A549 (cell line): ENCODE measurements at regions not wholly inside any gene's neighbourhood (a gene's known extent, or its start where the extent isn't known, plus 50 kb on each side); places are given as distances from the start of the nearest gene placed in this dataset.

ENCODE experiments used
- ATAC-seq, 2 experiments: fragments of 200-7000 bp in 1 of 2; fragments of >200 bp in 1 of 2; cut with Nextera tagmentation in 1 of 2; cut with Tn5 transposase in 1 of 2; 3 replicates each; pipeline versions ENCODE4 v1.8.0 to v1.9.1; 2018 to 2020; ENCODE audit warnings: mild to moderate bottlenecking in 1 of 2, moderate library complexity in 1 of 2
- CTCF ChIA-PET: fragments of 300-600 bp; sonication (Branson Sonifier 250); formaldehyde crosslinking; extraction: SDS; loops from one replicate; lab custom pipeline; 2021; ENCODE audit warnings: antibody characterized with exemption, inconsistent platforms; lab: Yijun Ruan, JAX
- POLR2A ChIA-PET: fragments of 350-600 bp; formaldehyde crosslinking; extraction: SDS; loops from one replicate; lab custom pipeline; 2021; ENCODE audit warnings: antibody characterized with exemption, inconsistent platforms; lab: Yijun Ruan, JAX
- DNase-seq, 2 experiments: peaks; one replicate each; pipeline versions ENCODE4 v3.0.0 to v3.0.0-alpha.2; 2011 to 2016; ENCODE audit warnings: low read depth in 1 of 2, low spot score in 1 of 2
- FAIRE-seq: peaks from 2 replicates; lab custom pipeline; 2011; peaks lifted over from hg19 to GRCh38; lab: Jason Lieb, UNC
- H3K27ac ChIP-seq, 2 experiments: fragments of >200 bp; sonication (Bioruptor Twin); formaldehyde crosslinking; 3 replicates each; pipeline ENCODE4 v1.5.1; 2016 to 2017
- H3K4me1 ChIP-seq: fragments of >200 bp; sonication (Bioruptor Twin); formaldehyde crosslinking; 3 replicates; pipeline ENCODE4 v1.6.1; 2016
- H3K4me2 ChIP-seq: fragments of >200 bp; sonication (Bioruptor Twin); formaldehyde crosslinking; 3 replicates; pipeline ENCODE4 v1.6.1; 2016
- H3K4me3 ChIP-seq: fragments of >200 bp; sonication (Bioruptor Twin); formaldehyde crosslinking; 3 replicates; pipeline ENCODE4 v1.5.1; 2016
- H3K9me3 ChIP-seq: fragments of >200 bp; sonication (Bioruptor Twin); formaldehyde crosslinking; 3 replicates; pipeline ENCODE4 v1.6.1; 2016
- BHLHE40 ChIP-seq: IDR thresholded peaks from 2 replicates; pipeline ENCODE4 v1.6.1; 2012; ENCODE audit warnings: low read depth, low read length, inconsistent platforms
- CBX2 ChIP-seq: fragments of 200-600 bp; sonication (generic); IDR thresholded peaks from 2 replicates; pipeline ENCODE4 v1.6.1; 2016; ENCODE audit warnings: low read depth, mild to moderate bottlenecking, borderline replicate concordance
- CBX8 ChIP-seq: fragments of 200-600 bp; sonication (generic); IDR thresholded peaks from 2 replicates; pipeline ENCODE4 v1.6.1; 2016
- CEBPB ChIP-seq, 2 experiments: fragments of >200 bp in 1 of 2; sonication (Bioruptor Twin) in 1 of 2; formaldehyde crosslinking in 1 of 2; IDR thresholded peaks; 2 replicates each; pipeline ENCODE4 v1.6.1; 2012 to 2016
- CHD4 ChIP-seq: fragments of 200-600 bp; sonication (generic); IDR thresholded peaks from 2 replicates; pipeline ENCODE4 v1.6.1; 2016; ENCODE audit warnings: antibody characterized with exemption, mild to moderate bottlenecking, borderline replicate concordance
- EHF ChIP-seq: fragments of 250-450 bp; sonication (Bioruptor Pico); IDR thresholded peaks from 2 replicates; pipeline ENCODE4 v1.5.0; 2020; ENCODE audit warnings: mild to moderate bottlenecking
- EHMT2 ChIP-seq: fragments of 200-600 bp; sonication (generic); IDR thresholded peaks from 2 replicates; pipeline ENCODE4 v1.6.1; 2016; ENCODE audit warnings: antibody characterized with exemption, low read depth, mild to moderate bottlenecking, moderate library complexity
- ESRRA ChIP-seq: fragments of 150-350 bp; IDR thresholded peaks from 2 replicates; pipeline ENCODE4 v1.6.1; 2014; ENCODE audit warnings: mild to moderate bottlenecking, low read length, borderline replicate concordance
- FOXS1 ChIP-seq: fragments of 250-450 bp; sonication (Bioruptor Pico); IDR thresholded peaks from 2 replicates; pipeline ENCODE4 v1.5.0; 2020; ENCODE audit warnings: mild to moderate bottlenecking, moderate library complexity
- HOXB13 ChIP-seq: fragments of 250-450 bp; sonication (Bioruptor Pico); IDR thresholded peaks from 2 replicates; pipeline ENCODE4 v1.5.0; 2020; ENCODE audit warnings: low read depth, mild to moderate bottlenecking, moderate library complexity
- HOXB5 ChIP-seq: fragments of 250-450 bp; sonication (Bioruptor Pico); IDR thresholded peaks from 2 replicates; pipeline ENCODE4 v1.5.0; 2020; ENCODE audit warnings: mild to moderate bottlenecking, moderate library complexity
- JUN ChIP-seq, 2 experiments: fragments of >200 bp; sonication (Bioruptor Twin); formaldehyde crosslinking; IDR thresholded peaks; 2 replicates in 1 of 2; 3 replicates in 1 of 2; pipeline ENCODE4 v1.6.1; 2016 to 2017
- JUNB ChIP-seq: fragments of >200 bp; sonication (Bioruptor Twin); formaldehyde crosslinking; IDR thresholded peaks from 2 replicates; pipeline ENCODE4 v1.6.1; 2016
- MAFK ChIP-seq: fragments of 450-650 bp; IDR thresholded peaks from 2 replicates; pipeline ENCODE4 v1.6.1; 2014; ENCODE audit not compliant: partially characterized antibody
- MAZ ChIP-seq: fragments of 150-350 bp; IDR thresholded peaks from 2 replicates; pipeline ENCODE4 v1.6.1; 2014; ENCODE audit warnings: antibody characterized with exemption, low read depth, low read length, borderline replicate concordance
- MYC ChIP-seq: IDR thresholded peaks from 2 replicates; pipeline ENCODE4 v1.6.1; 2012; ENCODE audit warnings: mild to moderate bottlenecking, inconsistent platforms, low read length, improper control_type of control experiment, borderline replicate concordance
- NPAS2 ChIP-seq: fragments of 250-450 bp; sonication (Bioruptor Pico); IDR thresholded peaks from 2 replicates; pipeline ENCODE4 v1.8.0; 2022; ENCODE audit warnings: mild to moderate bottlenecking, moderate library complexity, borderline replicate concordance
- NR3C1 ChIP-seq: fragments of >200 bp; sonication (Bioruptor Twin); formaldehyde crosslinking; IDR thresholded peaks from 3 replicates; pipeline ENCODE4 v1.6.1; 2017
- POLR2A ChIP-seq: IDR thresholded peaks from 2 replicates; pipeline ENCODE4 v1.6.1; 2012; ENCODE audit warnings: mild to moderate bottlenecking, low read length
- POLR2AphosphoS2 ChIP-seq: conservative IDR thresholded peaks from 2 replicates; pipeline ENCODE4 v1.6.1; 2012; ENCODE audit warnings: low read length, improper control_type of control experiment, inconsistent platforms
- RCOR1 ChIP-seq: fragments of 150-350 bp; IDR thresholded peaks from 2 replicates; pipeline ENCODE4 v1.6.1; 2014; ENCODE audit warnings: antibody characterized with exemption, low read length, low read depth
- RNF2 ChIP-seq: fragments of 200-600 bp; sonication (generic); IDR thresholded peaks from 2 replicates; pipeline ENCODE4 v1.6.1; 2016; ENCODE audit warnings: low read depth, mild to moderate bottlenecking, antibody characterized with exemption, moderate library complexity, borderline replicate concordance
- ZFP36 ChIP-seq: fragments of 450-650 bp; IDR thresholded peaks from 2 replicates; pipeline ENCODE4 v1.6.1; 2014; ENCODE audit warnings: borderline replicate concordance; ENCODE audit not compliant: partially characterized antibody
- ZNF302 ChIP-seq: fragments of 250-450 bp; sonication (Bioruptor Pico); IDR thresholded peaks from 2 replicates; pipeline ENCODE4 v1.9.0; 2021; ENCODE audit warnings: inconsistent platforms, mild to moderate bottlenecking, moderate library complexity
- ZSCAN20 ChIP-seq: fragments of 250-450 bp; sonication (Bioruptor Pico); IDR thresholded peaks from 2 replicates; pipeline ENCODE4 v1.8.0; 2022; ENCODE audit warnings: mild to moderate bottlenecking, moderate library complexity
- WGBS: methylation state at CpG from one replicate; pipeline ENCODE4 v1.1.6; 2017; ENCODE audit errors: missing lambda C conversion rate; 5-methylcytosine and 5-hydroxymethylcytosine counted together
- TF ChIP-seq, protein P1 (sequence below): fragments of >200 bp; sonication (Bioruptor Twin); formaldehyde crosslinking; IDR thresholded peaks from 3 replicates; pipeline ENCODE4 v1.5.1; 2016
- TF ChIP-seq, protein P2 (sequence below): fragments of >200 bp; sonication (Bioruptor Twin); formaldehyde crosslinking; IDR thresholded peaks from 2 replicates; pipeline ENCODE4 v1.6.1; 2016
- TF ChIP-seq, protein P3 (sequence below): IDR thresholded peaks from 2 replicates; pipeline ENCODE4 v1.6.1; 2012; ENCODE audit warnings: low read depth, borderline replicate concordance
- TF ChIP-seq, protein P4 (sequence below): fragments of 200-600 bp; sonication (generic); IDR thresholded peaks from 2 replicates; pipeline ENCODE4 v1.6.1; 2016; ENCODE audit warnings: antibody characterized with exemption, mild to moderate bottlenecking, moderate library complexity
- TF ChIP-seq, protein P5 (sequence below): fragments of 250-450 bp; sonication (Bioruptor Pico); IDR thresholded peaks from 2 replicates; pipeline ENCODE4 v1.5.0; 2020; ENCODE audit warnings: low read depth, mild to moderate bottlenecking, moderate library complexity

DNA sequence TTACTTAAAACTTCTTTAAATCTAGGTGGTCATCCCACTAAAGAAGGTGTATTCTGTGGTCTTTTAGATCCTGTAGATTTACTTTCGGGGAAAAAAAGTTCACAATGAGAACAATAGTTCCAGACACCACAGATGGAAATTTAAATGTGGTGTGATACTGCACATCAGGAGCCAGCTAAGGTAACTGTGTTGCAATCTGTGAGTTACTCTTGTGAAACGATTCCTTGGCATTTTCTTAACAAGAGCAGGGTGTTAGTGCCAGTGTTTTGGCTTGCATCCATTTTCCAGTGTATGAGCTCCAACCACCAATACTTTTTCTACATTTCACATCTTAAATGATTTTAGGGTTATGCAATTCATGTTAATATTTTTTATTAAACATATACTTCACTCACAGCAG is 674.5 kb downstream of the CETN3 start:
- no peak overlapping the region for H3K4me2 ChIP-seq
- H3K27ac ChIP-seq = no peak overlapping the region
- DNase-seq (no peak), FAIRE-seq (no peak), ATAC-seq (no peak)
- H3K9me3 ChIP-seq = no peaks in the 10 kb centered on the region
- 1% methylated on average over 2 of the region's 2 CpGs for whole genome bisulfite sequencing
- no peaks in the 10 kb centered on the region for H3K4me1 ChIP-seq
- no peak overlapping the region for H3K4me3 ChIP-seq
- ChIA-PET CTCF (no interaction called here), POLR2A (no interaction called here)
- TF ChIP-seq FOXS1 (CRISPR knock-in tag) (no peak), ZSCAN20 (no peak), JUN (IDR thresholded peaks at IDR 0.05) (no peak), CBX2 (no peak), CEBPB (IDR thresholded peaks at IDR 0.05) (no peak), BHLHE40 (no peak), ESRRA (no peak), MAFK (no peak), MAZ (no peak), NPAS2 (CRISPR knock-in tag) (no peak), EHF (CRISPR knock-in tag) (no peak), CHD4 (no peak), CBX8 (no peak)
- TF ChIP-seq, protein P1, sequence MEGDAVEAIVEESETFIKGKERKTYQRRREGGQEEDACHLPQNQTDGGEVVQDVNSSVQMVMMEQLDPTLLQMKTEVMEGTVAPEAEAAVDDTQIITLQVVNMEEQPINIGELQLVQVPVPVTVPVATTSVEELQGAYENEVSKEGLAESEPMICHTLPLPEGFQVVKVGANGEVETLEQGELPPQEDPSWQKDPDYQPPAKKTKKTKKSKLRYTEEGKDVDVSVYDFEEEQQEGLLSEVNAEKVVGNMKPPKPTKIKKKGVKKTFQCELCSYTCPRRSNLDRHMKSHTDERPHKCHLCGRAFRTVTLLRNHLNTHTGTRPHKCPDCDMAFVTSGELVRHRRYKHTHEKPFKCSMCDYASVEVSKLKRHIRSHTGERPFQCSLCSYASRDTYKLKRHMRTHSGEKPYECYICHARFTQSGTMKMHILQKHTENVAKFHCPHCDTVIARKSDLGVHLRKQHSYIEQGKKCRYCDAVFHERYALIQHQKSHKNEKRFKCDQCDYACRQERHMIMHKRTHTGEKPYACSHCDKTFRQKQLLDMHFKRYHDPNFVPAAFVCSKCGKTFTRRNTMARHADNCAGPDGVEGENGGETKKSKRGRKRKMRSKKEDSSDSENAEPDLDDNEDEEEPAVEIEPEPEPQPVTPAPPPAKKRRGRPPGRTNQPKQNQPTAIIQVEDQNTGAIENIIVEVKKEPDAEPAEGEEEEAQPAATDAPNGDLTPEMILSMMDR = no peak
- TF ChIP-seq, protein P2, sequence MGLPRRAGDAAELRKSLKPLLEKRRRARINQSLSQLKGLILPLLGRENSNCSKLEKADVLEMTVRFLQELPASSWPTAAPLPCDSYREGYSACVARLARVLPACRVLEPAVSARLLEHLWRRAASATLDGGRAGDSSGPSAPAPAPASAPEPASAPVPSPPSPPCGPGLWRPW = no peak
- TF ChIP-seq, protein P3, sequence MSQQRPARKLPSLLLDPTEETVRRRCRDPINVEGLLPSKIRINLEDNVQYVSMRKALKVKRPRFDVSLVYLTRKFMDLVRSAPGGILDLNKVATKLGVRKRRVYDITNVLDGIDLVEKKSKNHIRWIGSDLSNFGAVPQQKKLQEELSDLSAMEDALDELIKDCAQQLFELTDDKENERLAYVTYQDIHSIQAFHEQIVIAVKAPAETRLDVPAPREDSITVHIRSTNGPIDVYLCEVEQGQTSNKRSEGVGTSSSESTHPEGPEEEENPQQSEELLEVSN = no peak
- TF ChIP-seq, protein P4, sequence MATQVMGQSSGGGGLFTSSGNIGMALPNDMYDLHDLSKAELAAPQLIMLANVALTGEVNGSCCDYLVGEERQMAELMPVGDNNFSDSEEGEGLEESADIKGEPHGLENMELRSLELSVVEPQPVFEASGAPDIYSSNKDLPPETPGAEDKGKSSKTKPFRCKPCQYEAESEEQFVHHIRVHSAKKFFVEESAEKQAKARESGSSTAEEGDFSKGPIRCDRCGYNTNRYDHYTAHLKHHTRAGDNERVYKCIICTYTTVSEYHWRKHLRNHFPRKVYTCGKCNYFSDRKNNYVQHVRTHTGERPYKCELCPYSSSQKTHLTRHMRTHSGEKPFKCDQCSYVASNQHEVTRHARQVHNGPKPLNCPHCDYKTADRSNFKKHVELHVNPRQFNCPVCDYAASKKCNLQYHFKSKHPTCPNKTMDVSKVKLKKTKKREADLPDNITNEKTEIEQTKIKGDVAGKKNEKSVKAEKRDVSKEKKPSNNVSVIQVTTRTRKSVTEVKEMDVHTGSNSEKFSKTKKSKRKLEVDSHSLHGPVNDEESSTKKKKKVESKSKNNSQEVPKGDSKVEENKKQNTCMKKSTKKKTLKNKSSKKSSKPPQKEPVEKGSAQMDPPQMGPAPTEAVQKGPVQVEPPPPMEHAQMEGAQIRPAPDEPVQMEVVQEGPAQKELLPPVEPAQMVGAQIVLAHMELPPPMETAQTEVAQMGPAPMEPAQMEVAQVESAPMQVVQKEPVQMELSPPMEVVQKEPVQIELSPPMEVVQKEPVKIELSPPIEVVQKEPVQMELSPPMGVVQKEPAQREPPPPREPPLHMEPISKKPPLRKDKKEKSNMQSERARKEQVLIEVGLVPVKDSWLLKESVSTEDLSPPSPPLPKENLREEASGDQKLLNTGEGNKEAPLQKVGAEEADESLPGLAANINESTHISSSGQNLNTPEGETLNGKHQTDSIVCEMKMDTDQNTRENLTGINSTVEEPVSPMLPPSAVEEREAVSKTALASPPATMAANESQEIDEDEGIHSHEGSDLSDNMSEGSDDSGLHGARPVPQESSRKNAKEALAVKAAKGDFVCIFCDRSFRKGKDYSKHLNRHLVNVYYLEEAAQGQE = no peak

DNA sequence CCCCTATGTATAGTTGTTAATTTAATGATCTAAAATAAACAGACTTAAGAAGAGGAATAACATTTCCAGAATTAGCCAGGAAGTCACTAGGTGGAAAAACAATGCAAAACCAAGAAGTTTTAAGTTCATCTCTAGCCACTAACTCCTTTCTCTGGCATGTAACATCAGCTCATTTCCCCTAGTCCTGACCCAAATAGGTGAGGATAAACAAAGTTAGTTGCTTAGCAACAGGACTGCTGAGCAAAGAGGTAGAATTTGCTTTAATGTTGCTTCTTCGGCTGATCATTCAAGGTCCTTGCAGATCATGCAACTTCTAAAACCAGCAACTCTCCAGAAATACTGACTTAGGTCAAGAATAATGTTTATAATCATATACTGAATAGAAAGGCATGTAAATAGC is 675.8 kb downstream of the CETN3 start:
- H3K9me3 ChIP-seq = no peaks in the 10 kb centered on the region
- no peaks in the 10 kb centered on the region for H3K4me1 ChIP-seq
- CTCF ChIA-PET = no interaction called here
- no peak overlapping the region for H3K27ac ChIP-seq
- POLR2A ChIA-PET = no interaction called here
- no peak for FAIRE-seq
- no peak overlapping the region for H3K4me3 ChIP-seq
- no peak overlapping the region for H3K4me2 ChIP-seq
- no peak for DNase-seq
- 20% methylated on average over 1 of the region's 1 CpG for WGBS
- ATAC-seq = no peak
- TF ChIP-seq, protein P5, sequence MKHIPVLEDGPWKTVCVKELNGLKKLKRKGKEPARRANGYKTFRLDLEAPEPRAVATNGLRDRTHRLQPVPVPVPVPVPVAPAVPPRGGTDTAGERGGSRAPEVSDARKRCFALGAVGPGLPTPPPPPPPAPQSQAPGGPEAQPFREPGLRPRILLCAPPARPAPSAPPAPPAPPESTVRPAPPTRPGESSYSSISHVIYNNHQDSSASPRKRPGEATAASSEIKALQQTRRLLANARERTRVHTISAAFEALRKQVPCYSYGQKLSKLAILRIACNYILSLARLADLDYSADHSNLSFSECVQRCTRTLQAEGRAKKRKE (CRISPR knock-in tag) = no peak
- TF ChIP-seq HOXB5 (CRISPR knock-in tag) (no peak), ZNF302 (CRISPR knock-in tag) (no peak), POLR2A (no peak), MYC (no peak), CBX8 (no peak), ZFP36 (no peak), HOXB13 (CRISPR knock-in tag) (no peak), MAFK (no peak), JUNB (no peak), JUN (IDR thresholded peaks at IDR 0.05) (no peak), POLR2AphosphoS2 (no peak), EHMT2 (no peak), RCOR1 (no peak), RNF2 (no peak), CHD4 (no peak), NR3C1 (no peak)
- TF ChIP-seq, all 56 proteins: peak for 0
